Activated T-cell treated with anti-CD3 and anti-CD28 coated beads, Interleukin-2, amount 50 U/mL, for 4 hours (primary cell): ENCODE measurements at regions not wholly inside any gene's neighbourhood (a gene's known extent, or its start where the extent isn't known, plus 50 kb on each side); places are given as distances from the start of the nearest gene placed in this dataset.

Experiments
- ATAC-seq, 2 donors: fragments of 200-7000 bp; cut with Tn5 transposase; one replicate each; pipeline ENCODE4 v1.10.0; 2021
- DNase-seq: peaks from one replicate; pipeline ENCODE4 v3.0.0-alpha.2; 2020
- H3K27me3 Mint-ChIP-seq: one replicate; pipeline ENCODE4 v1.8.0; 2021; ENCODE audit warnings: low read depth, mixed read lengths
- H3K36me3 Mint-ChIP-seq: one replicate; pipeline ENCODE4 v1.8.0; 2022; ENCODE audit warnings: mixed read lengths; ENCODE audit not compliant: insufficient read depth
- H3K4me1 Mint-ChIP-seq: one replicate; pipeline ENCODE4 v1.8.0; 2021; ENCODE audit warnings: low read depth, mixed read lengths
- H3K4me3 Mint-ChIP-seq: one replicate; pipeline ENCODE4 v1.8.0; 2021; ENCODE audit warnings: mild to moderate bottlenecking, moderate library complexity, mixed read lengths
- H3K9me3 Mint-ChIP-seq: one replicate; pipeline ENCODE4 v1.8.0; 2021; ENCODE audit warnings: mixed read lengths

DNA sequence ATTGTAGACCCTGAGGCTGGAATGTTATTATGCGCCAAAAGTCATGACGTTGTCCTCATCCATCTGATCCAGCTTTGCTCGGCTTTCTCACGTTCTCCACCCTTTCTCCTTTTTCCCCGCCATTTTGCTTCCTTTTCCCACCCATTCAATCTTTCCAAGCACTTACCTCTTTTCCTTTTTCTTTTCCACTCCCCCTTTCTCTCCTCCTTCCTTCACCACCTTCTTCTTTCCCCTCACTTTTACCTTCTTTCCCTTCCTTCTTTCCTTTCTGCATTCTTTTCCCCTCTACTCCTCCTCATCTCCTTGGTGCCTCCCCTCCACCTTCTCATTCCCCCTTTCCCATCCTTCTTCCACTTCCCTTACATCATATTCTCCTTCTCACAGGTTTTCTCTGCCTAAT lies 304.8 kb upstream of the TSHZ2 start:
- no peak for ATAC-seq
- Mint-ChIP-seq H3K4me3 (no peak overlapping the region), H3K27me3 (peaks cover 10% of the 10 kb centered on the region), H3K36me3 (peaks cover 2% of the 10 kb centered on the region), H3K4me1 (no peaks in the 10 kb centered on the region), H3K9me3 (no peaks in the 10 kb centered on the region)
- no peak for DNase-seq

DNA sequence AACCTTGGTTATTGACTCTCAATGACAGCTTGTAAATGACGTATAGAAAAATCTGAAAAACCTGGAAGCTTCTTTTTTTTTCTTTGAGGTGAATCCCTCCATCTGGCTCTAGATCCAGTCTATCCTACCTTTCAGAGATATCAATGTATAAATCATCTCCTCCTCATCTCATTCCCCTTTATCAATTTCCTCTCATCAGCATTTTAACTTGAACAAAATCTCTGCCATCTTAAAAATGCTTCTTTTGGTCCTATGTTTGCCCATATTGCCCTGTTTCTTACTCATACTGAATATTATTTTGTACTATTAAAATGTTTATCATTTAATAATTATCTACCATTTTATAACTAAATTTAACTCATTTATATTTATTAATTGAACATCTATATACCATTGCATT lies 306.7 kb upstream of the TSHZ2 start:
- no peaks in the 10 kb centered on the region for H3K4me1 Mint-ChIP-seq
- H3K27me3 Mint-ChIP-seq, result peaks cover 8% of the 10 kb centered on the region
- H3K4me3 Mint-ChIP-seq, result no peak overlapping the region
- ATAC-seq, result no peak
- peaks cover 2% of the 10 kb centered on the region for H3K36me3 Mint-ChIP-seq
- H3K9me3 Mint-ChIP-seq, result no peaks in the 10 kb centered on the region
- no peak for DNase-seq

DNA sequence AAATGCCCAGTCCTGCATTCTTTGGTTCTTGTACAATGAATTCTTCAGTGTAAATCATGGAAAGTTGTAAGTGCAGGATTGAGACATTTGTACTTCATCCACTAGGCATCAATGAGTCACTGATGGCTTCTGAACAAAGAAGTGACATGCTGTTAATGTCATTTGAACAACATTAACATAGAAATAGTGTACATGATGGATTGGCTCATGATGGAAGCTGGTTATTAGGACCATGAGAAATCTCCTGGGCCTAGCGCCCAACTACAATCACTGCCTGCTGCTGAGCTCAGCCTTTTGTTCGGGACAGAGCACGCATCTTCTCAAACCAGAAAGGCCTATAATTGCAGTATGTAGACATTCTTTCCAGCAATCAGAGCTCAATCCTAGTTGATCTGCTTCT lies 316.8 kb upstream of the TSHZ2 start:
- ATAC-seq (no peak), DNase-seq (no peak)
- no peaks in the 10 kb centered on the region for H3K27me3 Mint-ChIP-seq
- peaks cover 4% of the 10 kb centered on the region for H3K4me1 Mint-ChIP-seq
- no peak overlapping the region for H3K4me3 Mint-ChIP-seq
- H3K9me3 Mint-ChIP-seq, result no peaks in the 10 kb centered on the region
- no peaks in the 10 kb centered on the region for H3K36me3 Mint-ChIP-seq

DNA sequence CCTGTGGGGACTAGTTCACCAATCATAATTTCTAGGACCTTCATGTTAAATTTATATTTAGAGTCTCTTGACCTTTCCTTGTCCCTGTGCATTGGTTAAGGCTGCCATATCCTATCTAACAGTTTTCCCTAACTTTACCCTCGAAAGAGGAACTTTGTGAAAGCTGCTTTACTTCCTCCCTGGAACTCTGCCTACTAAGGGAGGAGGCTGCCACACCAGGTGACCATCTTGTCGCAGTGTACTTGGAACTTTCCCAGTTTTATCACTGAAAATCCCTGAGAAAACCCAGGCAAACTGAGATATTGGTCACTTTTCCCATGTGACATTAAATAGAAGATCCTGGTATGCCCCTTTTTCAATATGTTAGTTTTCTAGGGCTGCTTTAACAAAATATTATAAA lies 317.6 kb upstream of the TSHZ2 start:
- Mint-ChIP-seq H3K4me3 (no peak overlapping the region), H3K36me3 (no peaks in the 10 kb centered on the region), H3K27me3 (no peaks in the 10 kb centered on the region), H3K9me3 (no peaks in the 10 kb centered on the region), H3K4me1 (peaks cover 4% of the 10 kb centered on the region)
- ATAC-seq, result no peak
- no peak for DNase-seq

DNA sequence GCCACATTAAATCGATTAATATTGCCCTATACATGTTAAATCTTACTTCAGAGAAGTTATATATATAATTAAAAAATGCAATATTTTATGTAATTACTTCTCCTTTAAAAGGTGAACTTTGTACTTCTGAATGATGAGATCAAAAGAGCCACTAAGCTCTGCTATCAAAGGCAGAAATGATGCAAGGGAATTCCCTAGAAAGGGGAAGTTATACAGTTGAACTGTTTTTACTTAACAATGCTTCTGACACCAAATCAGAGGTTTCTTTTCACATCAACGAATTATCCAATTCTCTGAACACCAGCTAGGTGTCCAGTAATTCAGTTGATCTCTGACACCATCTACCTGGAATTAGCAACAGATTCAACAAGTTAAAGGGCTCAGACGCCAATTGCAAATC lies 319.9 kb upstream of the TSHZ2 start:
- H3K9me3 Mint-ChIP-seq, result no peaks in the 10 kb centered on the region
- peaks cover 4% of the 10 kb centered on the region for H3K4me1 Mint-ChIP-seq
- H3K27me3 Mint-ChIP-seq, result no peaks in the 10 kb centered on the region
- H3K36me3 Mint-ChIP-seq, result no peaks in the 10 kb centered on the region
- H3K4me3 Mint-ChIP-seq, result no peak overlapping the region
- ATAC-seq (no peak), DNase-seq (no peak)

DNA sequence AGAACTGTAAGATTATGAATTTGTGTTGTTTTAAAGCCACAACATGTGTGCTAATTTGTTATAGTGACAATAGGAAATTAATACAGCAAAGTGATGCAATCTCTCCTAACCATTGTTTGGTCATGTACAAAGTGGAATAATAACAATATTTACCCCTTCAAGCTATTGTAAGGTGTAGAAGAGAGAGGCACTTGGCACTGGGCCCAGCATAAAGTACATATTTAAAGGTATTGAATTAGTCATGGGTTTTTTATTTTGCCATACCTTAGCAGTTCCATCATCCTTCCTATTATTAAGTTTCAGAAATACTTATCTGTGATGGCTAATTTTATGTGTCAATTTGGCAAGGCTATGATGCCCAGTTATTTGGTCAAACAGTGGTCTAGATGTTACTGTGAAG lies 322.4 kb upstream of the TSHZ2 start:
- Mint-ChIP-seq H3K27me3 (no peaks in the 10 kb centered on the region), H3K36me3 (no peaks in the 10 kb centered on the region), H3K9me3 (no peaks in the 10 kb centered on the region), H3K4me3 (no peak overlapping the region), H3K4me1 (peaks cover 4% of the 10 kb centered on the region)
- ATAC-seq (no peak), DNase-seq (no peak)

DNA sequence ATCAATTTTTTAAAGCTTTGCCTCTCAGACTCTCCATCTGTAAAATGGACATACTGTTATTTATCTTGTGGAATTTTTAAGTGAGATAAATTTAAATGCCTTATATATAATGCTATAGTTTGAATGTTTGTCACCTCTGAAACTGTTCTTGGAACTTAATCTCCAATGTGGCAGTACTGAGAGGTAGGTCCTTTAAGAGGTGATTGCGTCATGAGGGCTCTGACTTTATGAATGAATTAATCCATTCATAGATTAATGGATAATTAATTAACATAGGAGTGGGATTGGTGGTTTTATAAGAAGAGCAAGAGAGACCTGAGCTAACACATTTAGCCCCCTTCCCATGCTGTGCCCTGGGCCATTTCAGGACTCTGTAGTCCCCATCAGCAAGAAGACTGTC lies 326.3 kb upstream of the TSHZ2 start:
- H3K4me1 Mint-ChIP-seq, result no peaks in the 10 kb centered on the region
- no peak overlapping the region for H3K4me3 Mint-ChIP-seq
- ATAC-seq (no peak), DNase-seq (no peak)
- no peaks in the 10 kb centered on the region for H3K27me3 Mint-ChIP-seq
- H3K36me3 Mint-ChIP-seq, result no peaks in the 10 kb centered on the region
- H3K9me3 Mint-ChIP-seq, result no peaks in the 10 kb centered on the region

DNA sequence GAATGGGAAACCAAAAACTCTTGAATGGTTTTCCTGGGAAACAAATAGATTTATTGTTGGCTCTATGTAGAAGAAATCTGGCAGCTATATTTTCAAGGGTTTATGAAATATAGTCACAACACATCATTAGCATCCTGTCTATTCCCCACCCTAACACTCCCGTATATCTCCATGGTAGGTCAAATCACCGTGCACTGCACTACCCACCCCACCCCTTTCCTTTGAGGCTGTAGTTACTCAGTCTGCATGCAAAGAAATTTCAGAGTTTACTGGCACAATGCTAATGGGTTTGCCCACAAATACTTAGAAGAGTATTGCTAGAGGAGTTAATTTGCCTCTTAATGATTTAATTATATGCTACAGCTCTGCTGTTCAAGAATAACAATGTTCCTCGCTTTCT lies 329.1 kb upstream of the TSHZ2 start:
- Mint-ChIP-seq H3K27me3 (no peaks in the 10 kb centered on the region), H3K9me3 (peaks cover 4% of the 10 kb centered on the region), H3K36me3 (no peaks in the 10 kb centered on the region), H3K4me3 (no peak overlapping the region), H3K4me1 (no peaks in the 10 kb centered on the region)
- ATAC-seq (no peak), DNase-seq (no peak)

DNA sequence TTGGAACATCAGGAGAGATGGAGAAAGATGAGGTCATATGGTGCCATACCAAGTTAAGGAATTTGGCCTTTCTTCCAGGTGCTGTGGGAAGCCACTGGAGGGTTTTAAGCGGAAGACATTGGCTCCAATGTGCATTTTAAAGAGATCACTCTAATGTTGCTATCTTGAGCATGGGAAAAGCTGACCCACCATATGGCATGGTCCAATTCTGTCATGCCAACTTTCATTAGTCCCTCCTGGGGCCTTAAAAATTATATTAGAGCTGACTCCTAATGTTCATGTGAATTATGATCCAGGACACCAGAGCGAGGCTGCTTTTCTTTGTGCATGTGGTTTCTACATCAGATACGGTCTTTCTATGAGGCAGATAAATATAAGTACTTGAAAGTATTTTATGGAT lies 335.0 kb upstream of the TSHZ2 start:
- no peak overlapping the region for H3K4me3 Mint-ChIP-seq
- no peaks in the 10 kb centered on the region for H3K4me1 Mint-ChIP-seq
- no peaks in the 10 kb centered on the region for H3K27me3 Mint-ChIP-seq
- DNase-seq, result no peak
- peaks cover 7% of the 10 kb centered on the region for H3K9me3 Mint-ChIP-seq
- H3K36me3 Mint-ChIP-seq, result no peaks in the 10 kb centered on the region
- no peak for ATAC-seq

DNA sequence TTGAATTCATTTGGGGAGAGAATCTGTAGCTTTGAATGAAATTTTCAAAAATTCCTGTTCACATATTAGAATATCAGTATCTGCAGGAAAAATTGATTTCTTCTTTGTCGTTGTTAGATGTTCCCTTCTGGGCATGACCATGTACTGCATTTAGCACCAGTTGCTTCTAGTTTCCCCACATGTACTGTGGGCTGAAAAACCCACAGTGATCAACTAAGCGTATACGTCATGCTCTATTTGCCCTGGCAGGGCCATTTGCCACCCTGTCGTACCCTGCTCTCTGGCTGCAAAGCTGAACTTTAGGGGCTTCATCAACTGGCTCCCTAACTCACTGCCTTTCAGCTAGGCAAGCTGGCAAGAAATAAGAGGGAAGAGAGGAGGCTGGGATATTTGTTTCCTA lies 340.7 kb upstream of the TSHZ2 start:
- no peaks in the 10 kb centered on the region for H3K27me3 Mint-ChIP-seq
- H3K36me3 Mint-ChIP-seq, result no peaks in the 10 kb centered on the region
- no peaks in the 10 kb centered on the region for H3K4me1 Mint-ChIP-seq
- no peak for DNase-seq
- H3K9me3 Mint-ChIP-seq, result peaks cover 13% of the 10 kb centered on the region
- no peak overlapping the region for H3K4me3 Mint-ChIP-seq
- ATAC-seq, result no peak

DNA sequence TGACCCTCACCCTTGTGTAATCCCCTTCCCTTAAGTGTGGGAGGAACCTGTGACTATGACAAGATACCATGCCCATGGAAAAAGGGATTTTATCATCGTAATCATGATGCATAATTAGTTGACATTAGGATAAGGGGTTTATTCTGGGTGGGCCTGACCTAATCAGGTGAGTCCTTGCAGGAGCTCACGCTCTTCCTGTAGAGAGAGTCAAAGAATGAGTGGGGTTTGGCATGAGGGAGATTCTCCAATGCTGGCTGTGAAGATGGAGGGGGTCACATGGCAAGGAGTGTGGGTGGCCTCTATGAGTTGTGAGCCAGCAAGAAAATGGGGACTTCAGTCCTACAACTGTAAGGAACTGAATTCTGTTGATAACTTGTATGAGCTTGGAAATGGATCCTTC lies 342.0 kb upstream of the TSHZ2 start:
- no peaks in the 10 kb centered on the region for H3K4me1 Mint-ChIP-seq
- H3K4me3 Mint-ChIP-seq, result no peak overlapping the region
- ATAC-seq (no peak), DNase-seq (no peak)
- no peaks in the 10 kb centered on the region for H3K27me3 Mint-ChIP-seq
- H3K9me3 Mint-ChIP-seq, result peaks cover 13% of the 10 kb centered on the region
- no peaks in the 10 kb centered on the region for H3K36me3 Mint-ChIP-seq

DNA sequence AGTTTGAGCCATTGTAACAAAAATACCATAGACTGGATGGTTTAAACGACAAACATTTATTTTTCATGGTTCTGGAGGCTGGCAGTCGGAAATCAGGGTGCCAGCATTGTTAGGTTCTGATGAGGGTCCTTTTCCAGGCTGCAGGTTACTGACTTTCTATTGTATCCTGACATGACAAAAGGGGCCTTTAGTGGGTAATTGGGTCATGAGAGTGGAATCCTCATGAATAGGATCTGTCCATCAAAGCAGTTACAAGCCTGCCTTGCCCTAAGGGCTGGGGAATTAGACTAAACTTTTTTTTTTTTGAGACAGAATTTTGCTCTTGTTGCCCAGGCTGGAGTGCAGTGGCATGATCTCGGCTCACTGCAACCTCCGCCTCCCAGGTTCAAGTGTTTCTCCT lies 347.9 kb upstream of the TSHZ2 start:
- ATAC-seq (no peak), DNase-seq (no peak)
- Mint-ChIP-seq H3K4me1 (peaks cover 4% of the 10 kb centered on the region), H3K9me3 (no peaks in the 10 kb centered on the region), H3K36me3 (no peaks in the 10 kb centered on the region), H3K27me3 (no peaks in the 10 kb centered on the region), H3K4me3 (no peak overlapping the region)

DNA sequence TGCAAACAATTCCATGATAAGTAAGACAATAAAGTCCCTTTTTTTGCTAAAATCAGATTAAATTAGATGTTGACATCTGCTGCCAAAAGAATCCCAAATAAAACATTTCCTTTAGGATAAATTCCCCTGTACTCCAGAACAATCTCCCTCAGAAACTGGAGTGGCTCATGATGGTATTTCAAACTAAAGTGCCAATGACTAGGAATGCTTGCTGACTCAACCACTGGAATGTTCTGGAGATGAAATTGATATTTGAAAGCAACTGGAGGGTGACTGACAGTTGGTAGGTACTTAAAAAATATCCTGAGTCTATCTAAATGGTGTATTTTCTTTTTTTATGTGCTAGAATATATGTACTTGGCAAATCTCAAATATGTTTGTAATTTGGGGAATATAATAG lies 350.1 kb upstream of the TSHZ2 start:
- H3K9me3 Mint-ChIP-seq, result no peaks in the 10 kb centered on the region
- H3K4me3 Mint-ChIP-seq, result no peak overlapping the region
- no peak for ATAC-seq
- H3K36me3 Mint-ChIP-seq, result no peaks in the 10 kb centered on the region
- H3K4me1 Mint-ChIP-seq, result peaks cover 8% of the 10 kb centered on the region
- no peak for DNase-seq
- H3K27me3 Mint-ChIP-seq, result no peaks in the 10 kb centered on the region

DNA sequence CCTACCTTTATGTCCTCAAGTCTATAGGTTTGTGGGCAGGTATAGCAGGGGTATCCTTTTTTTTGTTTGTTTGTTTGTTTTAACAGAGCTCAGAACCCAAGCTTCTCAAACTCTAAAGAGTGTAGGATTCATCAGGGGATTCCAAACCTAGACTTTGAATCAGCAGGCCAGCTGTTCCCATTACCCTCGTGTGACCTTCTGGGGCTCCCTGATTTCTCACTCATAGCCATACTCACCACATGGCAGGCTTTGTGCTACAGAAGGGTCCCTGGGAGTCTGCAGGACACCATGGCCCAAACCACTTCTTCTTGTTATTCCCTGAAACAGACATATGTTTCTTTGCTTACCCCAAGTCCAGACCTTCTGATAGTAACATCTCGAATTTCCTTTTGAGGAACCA lies 350.8 kb upstream of the TSHZ2 start:
- H3K9me3 Mint-ChIP-seq, result no peaks in the 10 kb centered on the region
- ATAC-seq, result no peak
- H3K4me3 Mint-ChIP-seq, result no peak overlapping the region
- peaks cover 8% of the 10 kb centered on the region for H3K4me1 Mint-ChIP-seq
- peaks cover under 1% of the 10 kb centered on the region for H3K27me3 Mint-ChIP-seq
- no peak for DNase-seq
- no peaks in the 10 kb centered on the region for H3K36me3 Mint-ChIP-seq

DNA sequence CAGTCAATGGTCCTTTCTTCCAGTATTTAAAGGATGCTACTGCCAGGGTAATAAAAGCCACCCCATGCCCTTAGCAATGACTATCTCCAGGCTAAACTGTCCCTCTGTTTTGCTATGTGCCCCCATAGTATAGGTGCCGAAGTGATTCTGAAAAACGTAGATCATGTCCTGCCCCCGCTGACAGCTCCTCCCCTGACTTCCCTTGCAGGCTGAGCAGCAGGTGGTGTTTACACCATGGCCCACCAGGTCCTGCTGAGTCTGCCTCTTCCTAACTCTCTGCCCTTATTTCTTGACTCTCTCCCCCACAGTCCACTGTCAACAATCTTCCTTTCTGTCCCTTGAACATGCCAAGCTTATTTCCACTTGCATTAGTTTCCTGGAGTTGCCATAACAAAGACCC lies 352.5 kb upstream of the TSHZ2 start:
- ATAC-seq, result no peak
- peaks cover 6% of the 10 kb centered on the region for H3K27me3 Mint-ChIP-seq
- no peaks in the 10 kb centered on the region for H3K9me3 Mint-ChIP-seq
- H3K4me3 Mint-ChIP-seq, result no peak overlapping the region
- H3K4me1 Mint-ChIP-seq, result peaks cover 14% of the 10 kb centered on the region
- no peak for DNase-seq
- H3K36me3 Mint-ChIP-seq, result no peaks in the 10 kb centered on the region

DNA sequence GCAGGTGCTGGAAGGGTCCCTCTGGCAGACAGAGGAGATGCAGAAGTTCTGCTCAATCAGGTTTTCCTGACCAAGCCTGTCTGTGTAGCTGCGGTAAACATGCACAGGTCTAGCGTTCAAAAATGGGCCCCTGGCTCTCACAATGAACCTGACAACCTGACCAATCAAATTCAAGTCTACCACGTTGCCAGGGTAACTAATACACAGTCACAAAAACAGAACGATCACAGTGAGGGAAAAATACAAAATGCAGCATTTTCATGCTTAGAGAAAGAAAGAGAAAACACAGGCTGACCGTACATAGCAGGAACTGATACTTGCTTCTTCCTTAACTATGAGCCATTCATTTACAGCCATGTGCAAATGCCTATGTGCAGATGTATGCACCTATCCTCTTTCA lies 353.1 kb upstream of the TSHZ2 start:
- Mint-ChIP-seq H3K4me3 (no peak overlapping the region), H3K27me3 (peaks cover 6% of the 10 kb centered on the region), H3K9me3 (no peaks in the 10 kb centered on the region), H3K36me3 (no peaks in the 10 kb centered on the region), H3K4me1 (peaks cover 14% of the 10 kb centered on the region)
- no peak for DNase-seq
- no peak for ATAC-seq
